Mesendoderm (in vitro differentiated cells): ENCODE measurements at regions not wholly inside any gene's neighbourhood (a gene's known extent, or its start where the extent isn't known, plus 50 kb on each side); places are given as distances from the start of the nearest gene placed in this dataset.

Experiments
- DNase-seq: peaks from one replicate; pipeline ENCODE4 v3.0.0; 2013
- H2AK5ac ChIP-seq: 2 replicates; pipeline ENCODE4 v1.6.1; 2013; ENCODE audit warnings: low read length, inconsistent platforms
- H2BK120ac ChIP-seq: 2 replicates; pipeline ENCODE4 v1.6.1; 2013; ENCODE audit warnings: low read depth, mild to moderate bottlenecking, low read length, moderate library complexity, mixed read lengths
- H2BK15ac ChIP-seq: replicated peaks from 2 replicates; pipeline ENCODE4 v1.6.1; 2013; ENCODE audit warnings: low read depth, mild to moderate bottlenecking, moderate library complexity
- H2BK5ac ChIP-seq: 2 replicates; pipeline ENCODE4 v1.6.1; 2013; ENCODE audit warnings: low read length, inconsistent platforms
- H3K18ac ChIP-seq: 2 replicates; pipeline ENCODE4 v1.6.1; 2013; ENCODE audit warnings: mild to moderate bottlenecking, low read length, mixed read lengths
- H3K23ac ChIP-seq: one replicate; pipeline ENCODE4 v1.6.1; 2013; ENCODE audit warnings: low read length
- H3K27ac ChIP-seq: 2 replicates; pipeline ENCODE4 v1.5.1; 2013; ENCODE audit warnings: low read depth, mild to moderate bottlenecking, inconsistent platforms, low read length, moderate library complexity
- H3K27me3 ChIP-seq: 2 replicates; pipeline ENCODE4 v1.6.1; 2013; ENCODE audit warnings: low read length, control low read depth, mild to moderate bottlenecking, inconsistent platforms; ENCODE audit not compliant: insufficient read depth, poor library complexity
- H3K36me3 ChIP-seq: 2 replicates; pipeline ENCODE4 v1.6.1; 2013; ENCODE audit warnings: low read length, inconsistent platforms; ENCODE audit not compliant: control insufficient read depth, insufficient read depth
- H3K4ac ChIP-seq: one replicate; pipeline ENCODE4 v1.6.1; 2013; ENCODE audit warnings: low read depth, mild to moderate bottlenecking, low read length, moderate library complexity
- H3K4me1 ChIP-seq: 2 replicates; pipeline ENCODE4 v1.6.1; 2013; ENCODE audit warnings: low read depth, low read length, inconsistent platforms; ENCODE audit not compliant: control insufficient read depth
- H3K4me2 ChIP-seq: 2 replicates; pipeline ENCODE4 v1.6.1; 2013; ENCODE audit warnings: low read length
- H3K4me3 ChIP-seq: 2 replicates; pipeline ENCODE4 v1.5.1; 2013; ENCODE audit warnings: mild to moderate bottlenecking, low read length
- H3K56ac ChIP-seq: one replicate; pipeline ENCODE4 v1.6.1; 2013; ENCODE audit warnings: low read length
- H3K79me1 ChIP-seq: 2 replicates; pipeline ENCODE4 v1.6.1; 2013; ENCODE audit warnings: low read length, inconsistent platforms
- H3K79me2 ChIP-seq: 2 replicates; pipeline ENCODE4 v1.6.1; 2013; ENCODE audit warnings: mild to moderate bottlenecking, low read length; ENCODE audit not compliant: control insufficient read depth, insufficient read depth
- H3K9ac ChIP-seq: 2 replicates; pipeline ENCODE4 v1.6.1; 2013; ENCODE audit warnings: low read length, inconsistent platforms
- H4K5ac ChIP-seq: one replicate; pipeline ENCODE4 v1.6.1; 2013; ENCODE audit warnings: low read length
- H4K8ac ChIP-seq: one replicate; pipeline ENCODE4 v1.6.1; 2013; ENCODE audit warnings: low read depth, mild to moderate bottlenecking, control low read depth, low read length, moderate library complexity
- WGBS: extraction: QIAGEN DNeasy Blood & Tissue Kit; methylation state at CpG from one replicate; pipeline ENCODE4 v1.1.7; 2013; ENCODE audit warnings: low lambda C conversion rate, missing lambda C conversion rate; ENCODE audit not compliant: insufficient coverage; ENCODE audit errors: extremely low coverage; 5-methylcytosine and 5-hydroxymethylcytosine counted together

GRCh38 chr16:9539346-9539745 lies 447.9 kb downstream of the HAPSTR1 start:
- Histone ChIP-seq H3K56ac (no peak overlapping the region), H2BK5ac (no peak overlapping the region), H3K4ac (no peak overlapping the region), H2AK5ac (no peak overlapping the region), H3K36me3 (no peaks in the 10 kb centered on the region), H3K23ac (no peak overlapping the region), H3K27ac (no peak overlapping the region), H3K79me1 (no peaks in the 10 kb centered on the region), H3K4me2 (no peak overlapping the region), H3K79me2 (no peaks in the 10 kb centered on the region), H2BK120ac (no peak overlapping the region), H3K9ac (no peak overlapping the region), H3K4me3 (no peak overlapping the region), H3K4me1 (no peaks in the 10 kb centered on the region), H3K18ac (no peak overlapping the region), H4K5ac (no peak overlapping the region), H4K8ac (no peak overlapping the region), H2BK15ac (no peak overlapping the region), H3K27me3 (no peaks in the 10 kb centered on the region)
- DNase-seq, result no peak
- no CpG with 5 or more reads among the region's 1 CpG for WGBS

GRCh38 chr16:9541723-9542122 lies 450.3 kb downstream of the HAPSTR1 start:
- no CpG with 5 or more reads among the region's 5 CpGs for WGBS
- no peaks in the 10 kb centered on the region for H3K79me2 ChIP-seq
- H2BK120ac ChIP-seq, result no peak overlapping the region
- no peak overlapping the region for H3K18ac ChIP-seq
- no peak overlapping the region for H4K8ac ChIP-seq
- H3K4me3 ChIP-seq, result no peak overlapping the region
- no peak overlapping the region for H3K4ac ChIP-seq
- DNase-seq, result no peak
- H3K4me2 ChIP-seq, result no peak overlapping the region
- no peak overlapping the region for H3K56ac ChIP-seq
- H3K23ac ChIP-seq, result no peak overlapping the region
- no peaks in the 10 kb centered on the region for H3K27me3 ChIP-seq
- no peaks in the 10 kb centered on the region for H3K4me1 ChIP-seq
- H3K27ac ChIP-seq, result no peak overlapping the region
- H2BK15ac ChIP-seq, result no peak overlapping the region
- no peak overlapping the region for H4K5ac ChIP-seq
- no peak overlapping the region for H2BK5ac ChIP-seq
- H3K9ac ChIP-seq, result no peak overlapping the region
- no peaks in the 10 kb centered on the region for H3K79me1 ChIP-seq
- H3K36me3 ChIP-seq, result no peaks in the 10 kb centered on the region
- no peak overlapping the region for H2AK5ac ChIP-seq

GRCh38 chr16:9542165-9542755 lies 450.8 kb downstream of the HAPSTR1 start:
- H3K79me1 ChIP-seq, result no peaks in the 10 kb centered on the region
- H4K5ac ChIP-seq, result no peak overlapping the region
- H2BK120ac ChIP-seq, result no peak overlapping the region
- no peak overlapping the region for H2AK5ac ChIP-seq
- H3K18ac ChIP-seq, result no peak overlapping the region
- DNase-seq, result no peak
- H3K4me1 ChIP-seq, result no peaks in the 10 kb centered on the region
- H4K8ac ChIP-seq, result no peak overlapping the region
- WGBS, result no CpG with 5 or more reads among the region's 8 CpGs
- H3K4me2 ChIP-seq, result no peak overlapping the region
- no peaks in the 10 kb centered on the region for H3K27me3 ChIP-seq
- H3K36me3 ChIP-seq, result no peaks in the 10 kb centered on the region
- H3K9ac ChIP-seq, result no peak overlapping the region
- no peak overlapping the region for H3K23ac ChIP-seq
- H2BK15ac ChIP-seq, result no peak overlapping the region
- H3K4ac ChIP-seq, result no peak overlapping the region
- H3K56ac ChIP-seq, result no peak overlapping the region
- no peak overlapping the region for H3K4me3 ChIP-seq
- H3K79me2 ChIP-seq, result no peaks in the 10 kb centered on the region
- no peak overlapping the region for H3K27ac ChIP-seq
- no peak overlapping the region for H2BK5ac ChIP-seq

DNA sequence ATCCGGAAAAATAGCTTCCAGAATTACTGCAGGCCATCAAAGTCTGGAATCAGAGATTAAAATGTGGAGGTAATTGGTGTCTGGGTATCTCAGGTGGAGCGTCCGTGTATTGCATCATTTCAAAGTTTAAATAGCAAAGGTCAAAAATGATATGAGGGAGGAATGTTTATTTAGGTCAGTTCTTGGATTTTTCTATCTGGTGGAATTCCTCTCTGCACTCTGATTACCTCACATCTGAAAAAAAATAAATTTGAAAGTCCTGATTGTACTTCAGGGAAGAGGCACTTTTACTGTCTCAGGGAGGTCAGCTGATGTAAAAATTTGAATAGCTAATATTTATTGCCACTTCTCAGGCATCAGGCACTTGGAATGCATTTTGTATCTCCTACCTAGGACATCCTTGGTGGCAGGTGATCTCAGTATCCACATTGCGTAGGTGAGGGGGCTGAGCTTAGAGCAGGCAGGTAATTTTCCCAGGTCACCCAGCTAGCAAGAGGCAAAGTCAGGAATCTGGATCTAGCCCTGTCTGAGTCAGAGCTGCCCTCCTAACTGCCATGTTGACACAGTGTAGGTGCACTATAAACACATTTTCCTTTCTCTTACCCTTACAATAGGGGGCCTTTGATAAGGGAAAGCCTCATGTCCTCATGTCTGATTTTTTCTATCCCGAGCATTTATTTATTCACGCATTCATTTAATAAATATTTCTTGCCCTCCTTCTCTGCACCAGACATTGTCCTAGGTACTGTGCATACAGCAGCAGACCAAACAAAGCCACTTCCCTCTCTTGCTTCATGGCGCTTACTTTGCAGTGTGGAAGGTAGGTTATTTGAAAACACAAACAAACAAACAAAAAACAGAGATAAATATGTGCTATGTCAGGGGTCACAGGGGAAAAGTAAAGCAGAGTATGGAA lies 454.3 kb downstream of the HAPSTR1 start:
- Histone ChIP-seq H4K8ac (no peak overlapping the region), H2AK5ac (no peak overlapping the region), H2BK15ac (no peak overlapping the region), H3K79me2 (no peaks in the 10 kb centered on the region), H3K56ac (no peak overlapping the region), H3K4ac (no peak overlapping the region), H4K5ac (no peak overlapping the region), H3K4me2 (no peak overlapping the region), H3K79me1 (no peaks in the 10 kb centered on the region), H3K36me3 (no peaks in the 10 kb centered on the region), H2BK5ac (no peak overlapping the region), H2BK120ac (no peak overlapping the region), H3K23ac (no peak overlapping the region), H3K4me3 (no peak overlapping the region), H3K18ac (no peak overlapping the region), H3K9ac (no peak overlapping the region), H3K4me1 (no peaks in the 10 kb centered on the region), H3K27me3 (no peaks in the 10 kb centered on the region), H3K27ac (no peak overlapping the region)
- no CpG with 5 or more reads among the region's 7 CpGs for WGBS
- no peak for DNase-seq

DNA sequence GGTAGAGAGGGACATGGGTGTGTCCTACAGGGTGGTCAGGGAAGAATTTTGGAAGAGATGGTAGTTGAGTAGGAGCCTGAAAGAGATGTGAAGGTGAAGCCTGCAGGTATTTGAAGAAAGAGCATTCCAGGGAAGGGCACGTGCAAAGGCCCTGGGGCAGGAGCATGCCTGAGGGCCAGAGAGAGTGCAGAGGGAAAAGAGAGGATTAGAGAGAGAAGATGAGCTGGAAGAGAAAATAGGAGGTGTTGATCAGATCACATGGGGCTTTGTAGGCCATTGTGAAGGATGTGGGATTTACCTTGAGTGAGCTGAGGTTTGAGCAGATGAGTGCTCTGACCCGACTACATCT lies 455.0 kb downstream of the HAPSTR1 start:
- Histone ChIP-seq H3K4me2 (no peak overlapping the region), H2BK120ac (no peak overlapping the region), H2BK15ac (no peak overlapping the region), H2AK5ac (no peak overlapping the region), H2BK5ac (no peak overlapping the region), H3K27me3 (no peaks in the 10 kb centered on the region), H3K79me1 (no peaks in the 10 kb centered on the region), H3K9ac (no peak overlapping the region), H3K79me2 (no peaks in the 10 kb centered on the region), H3K27ac (no peak overlapping the region), H3K4ac (no peak overlapping the region), H3K23ac (no peak overlapping the region), H3K18ac (no peak overlapping the region), H4K5ac (no peak overlapping the region), H4K8ac (no peak overlapping the region), H3K36me3 (no peaks in the 10 kb centered on the region), H3K4me1 (no peaks in the 10 kb centered on the region), H3K56ac (no peak overlapping the region), H3K4me3 (no peak overlapping the region)
- no peak for DNase-seq
- WGBS, result no CpG with 5 or more reads among the region's 2 CpGs
